ENCODE measurements at regions not wholly inside any gene's neighbourhood (a gene's known extent, or its start where the extent isn't known, plus 50 kb on each side); places are given as distances from the start of the nearest gene placed in this dataset.

- DNase-seq (ENCODE audit: low spot score): no peak
Observed at GRCh38 chr4:108331905-108332632, 163.3 kb upstream of the LEF1 start.

GRCh38 chr4:108328383-108328732 is 159.6 kb upstream of the LEF1 start:
- DNase-seq (ENCODE audit: low spot score): no peak

GRCh38 chr4:108327642-108328382 is 159.1 kb upstream of the LEF1 start:
- DNase-seq (ENCODE audit: low spot score): no peak

GRCh38 chr4:108325561-108325960 is 156.8 kb upstream of the LEF1 start:
- DNase-seq (ENCODE audit: low spot score): no peak

- DNase-seq (ENCODE audit: low spot score): no peak
Observed at GRCh38 chr4:108324450-108324849, 155.7 kb upstream of the LEF1 start.

GRCh38 chr4:108322497-108322896 is 153.8 kb upstream of the LEF1 start:
- no peak for DNase-seq (ENCODE audit: low spot score)

GRCh38 chr4:108320061-108320460 is 151.3 kb upstream of the LEF1 start:
- no peak for DNase-seq (ENCODE audit: low spot score)

GRCh38 chr4:108317377-108317776 is 148.6 kb upstream of the LEF1 start:
- DNase-seq (ENCODE audit: low spot score): no peak

- DNase-seq (ENCODE audit: low spot score): no peak
Observed at GRCh38 chr4:108315694-108316093, 147.0 kb upstream of the LEF1 start.

- no peak for DNase-seq (ENCODE audit: low spot score)
Observed at GRCh38 chr4:108314900-108315589, 146.3 kb upstream of the LEF1 start.

- no peak for DNase-seq (ENCODE audit: low spot score)
Observed at GRCh38 chr4:108313546-108314339, 145.0 kb upstream of the LEF1 start.

GRCh38 chr4:108311313-108311712 is 142.6 kb upstream of the LEF1 start:
- DNase-seq (ENCODE audit: low spot score): no peak

GRCh38 chr4:108303488-108304177 is 134.9 kb upstream of the LEF1 start:
- no peak for DNase-seq (ENCODE audit: low spot score)

- no peak for DNase-seq (ENCODE audit: low spot score)
Observed at GRCh38 chr4:108301545-108302251, 133.0 kb upstream of the LEF1 start.

GRCh38 chr4:108297605-108298004 is 128.9 kb upstream of the LEF1 start:
- no peak for DNase-seq (ENCODE audit: low spot score)

- no peak for DNase-seq (ENCODE audit: low spot score)
Observed at GRCh38 chr4:108292229-108292628, 123.5 kb upstream of the LEF1 start.

GRCh38 chr4:108291137-108291536 is 122.4 kb upstream of the LEF1 start:
- DNase-seq (ENCODE audit: low spot score): no peak

- no peak for DNase-seq (ENCODE audit: low spot score)
Observed at GRCh38 chr4:108287834-108288413, 119.2 kb upstream of the LEF1 start.

- DNase-seq (ENCODE audit: low spot score): no peak
Observed at GRCh38 chr4:108280072-108280471, 111.3 kb upstream of the LEF1 start.

GRCh38 chr4:108276690-108277089 is 108.0 kb upstream of the LEF1 start:
- DNase-seq (ENCODE audit: low spot score): no peak

- no peak for DNase-seq (ENCODE audit: low spot score)
Observed at GRCh38 chr4:108272986-108273385, 104.3 kb upstream of the LEF1 start.

Measured in HuH-7 (cell line).